Gastroesophageal sphincter (tissue), 3 donors: ENCODE measurements at regions not wholly inside any gene's neighbourhood (a gene's known extent, or its start where the extent isn't known, plus 50 kb on each side); places are given as distances from the start of the nearest gene placed in this dataset.

Experiments used
- CTCF ChIP-seq, 4 experiments: fragments of 200-600 bp in 2 of 4; fragments of 450-650 bp in 2 of 4; sonication (generic) in 1 of 4; IDR thresholded peaks; one replicate each; pipeline ENCODE4 v1.5.1; 2017 to 2019; ENCODE audit warnings: antibody characterized with exemption in 4 of 4, mild to moderate bottlenecking in 2 of 4, moderate library complexity in 2 of 4
- EP300 ChIP-seq: sonication (generic); formaldehyde crosslinking; IDR thresholded peaks from one replicate; pipeline ENCODE4 v1.6.1; 2017; ENCODE audit warnings: antibody characterized with exemption, mild to moderate bottlenecking
- POLR2A ChIP-seq, 2 donors: fragments of 450-650 bp; IDR thresholded peaks; one replicate each; pipeline ENCODE4 v1.6.1; 2017; ENCODE audit warnings: antibody characterized with exemption in 2 of 2, mild to moderate bottlenecking in 2 of 2, moderate library complexity in 1 of 2

GRCh38 chr10:117892681-117893220 lies 154.0 kb downstream of the RAB11FIP2 start:
- no peak for TF ChIP-seq CTCF (IDR thresholded peaks at IDR 0.05)
- no peak for TF ChIP-seq POLR2A (IDR thresholded peaks at IDR 0.05)
- TF ChIP-seq EP300 = no peak
